CD4-positive, alpha-beta T cell (primary cell): ENCODE measurements at regions not wholly inside any gene's neighbourhood (a gene's known extent, or its start where the extent isn't known, plus 50 kb on each side); places are given as distances from the start of the nearest gene placed in this dataset.

Source experiments
- ATAC-seq: fragments of 200-7000 bp; cut with Tn5 transposase; one replicate; pipeline ENCODE4 v1.10.0; 2022; ENCODE audit warnings: mild to moderate bottlenecking; ENCODE audit not compliant: poor library complexity
- CTCF ChIA-PET: fragments of 350-600 bp; sonication (Branson Sonifier 250); formaldehyde crosslinking; loops from one replicate; lab custom pipeline; 2021; ENCODE audit warnings: antibody characterized with exemption, inconsistent platforms; lab: Charles Lee
- POLR2A ChIA-PET: fragments of 350-600 bp; sonication (Branson Sonifier 250); formaldehyde crosslinking; loops from one replicate; lab custom pipeline; 2021; ENCODE audit warnings: antibody characterized with exemption, inconsistent platforms; lab: Charles Lee
- DNase-seq, 14 experiments: peaks; one replicate each; pipeline ENCODE4 v3.0.0-alpha.2; 2013 to 2020; ENCODE audit warnings: mixed read lengths in 2 of 14
- H3K27ac ChIP-seq, 2 donors: one replicate each; pipeline versions ENCODE4 v1.5.1 to v1.7.0; 2013; ENCODE audit warnings: low read length in 2 of 2, low read depth in 1 of 2, mild to moderate bottlenecking in 1 of 2
- H3K27me3 ChIP-seq, 2 experiments: 1 replicate in 1 of 2; 2 replicates in 1 of 2; pipeline versions ENCODE4 v1.6.1 to v1.7.0; 2013; ENCODE audit warnings: low read length in 2 of 2, control low read depth in 1 of 2, mild to moderate bottlenecking in 1 of 2, moderate library complexity in 1 of 2; ENCODE audit not compliant: insufficient read depth in 2 of 2, control insufficient read depth in 1 of 2
- H3K36me3 ChIP-seq: one replicate; pipeline ENCODE4 v1.6.1; 2013; ENCODE audit warnings: low read length, control low read depth; ENCODE audit not compliant: insufficient read depth
- H3K4me1 ChIP-seq: one replicate; pipeline ENCODE4 v1.6.1; 2013; ENCODE audit warnings: low read length, control low read depth; ENCODE audit not compliant: insufficient read depth
- H3K4me3 ChIP-seq: one replicate; pipeline ENCODE4 v1.5.1; 2013; ENCODE audit warnings: mild to moderate bottlenecking, low read length, moderate library complexity
- H3K9me3 ChIP-seq, 2 experiments: 1 replicate in 1 of 2; 2 replicates in 1 of 2; pipeline versions ENCODE4 v1.6.1 to v1.7.0; 2013; ENCODE audit warnings: low read length in 2 of 2, mild to moderate bottlenecking in 2 of 2, control low read depth in 1 of 2, moderate library complexity in 1 of 2; ENCODE audit not compliant: control insufficient read depth in 1 of 2, insufficient read depth in 1 of 2
- H3K27ac Mint-ChIP-seq: one replicate; pipeline ENCODE4 v1.8.0; 2020; ENCODE audit warnings: mixed read lengths
- H3K27me3 Mint-ChIP-seq: one replicate; pipeline ENCODE4 v1.8.0; 2021; ENCODE audit warnings: mixed read lengths
- H3K36me3 Mint-ChIP-seq: one replicate; pipeline ENCODE4 v1.8.0; 2021; ENCODE audit warnings: low read depth, mixed read lengths
- H3K4me1 Mint-ChIP-seq: one replicate; pipeline ENCODE4 v1.8.0; 2021; ENCODE audit warnings: low read depth, mixed read lengths
- H3K4me3 Mint-ChIP-seq: one replicate; pipeline ENCODE4 v1.8.0; 2020; ENCODE audit warnings: mild to moderate bottlenecking, mixed read lengths
- H3K9me3 Mint-ChIP-seq: one replicate; pipeline ENCODE4 v1.8.0; 2020; ENCODE audit warnings: mixed read lengths
- intact Hi-C, 2 experiments: fragments of 100-400 bp; cut with DNase I in 1 of 2; cut with micrococcal nuclease in 1 of 2; formaldehyde crosslinking; loops; one replicate each; pipeline versions ENCODE4 v1.15.1 to v1.9.0; 2023 to 2025; cut with DNase I, micrococcal nuclease
- TF ChIP-seq, protein P1 (sequence below): fragments of 200-600 bp; IDR thresholded peaks from one replicate; pipeline ENCODE4 v1.8.0; 2022; ENCODE audit warnings: antibody characterized with exemption, mild to moderate bottlenecking

DNA sequence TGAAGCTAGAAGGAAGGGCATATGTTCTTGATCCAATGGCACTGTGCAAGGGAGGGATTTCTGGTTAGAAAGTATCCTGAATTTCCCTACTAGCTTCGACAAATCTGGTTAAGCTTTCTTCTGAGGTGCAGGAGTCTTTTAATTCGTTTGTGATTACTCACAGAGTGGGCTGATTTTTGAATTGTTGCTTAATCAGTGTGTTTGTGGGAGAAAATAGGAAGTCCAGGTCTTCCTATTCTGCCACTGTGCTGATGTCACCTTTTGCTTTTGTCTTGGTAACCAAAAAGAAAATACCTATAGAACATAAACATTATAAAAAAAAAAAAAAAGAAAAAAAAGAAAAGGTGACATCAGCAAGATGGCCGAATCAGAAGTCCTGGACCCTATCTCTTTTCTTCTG, 1008.6 kb downstream of the TSN start:
- TF ChIP-seq, protein P1, sequence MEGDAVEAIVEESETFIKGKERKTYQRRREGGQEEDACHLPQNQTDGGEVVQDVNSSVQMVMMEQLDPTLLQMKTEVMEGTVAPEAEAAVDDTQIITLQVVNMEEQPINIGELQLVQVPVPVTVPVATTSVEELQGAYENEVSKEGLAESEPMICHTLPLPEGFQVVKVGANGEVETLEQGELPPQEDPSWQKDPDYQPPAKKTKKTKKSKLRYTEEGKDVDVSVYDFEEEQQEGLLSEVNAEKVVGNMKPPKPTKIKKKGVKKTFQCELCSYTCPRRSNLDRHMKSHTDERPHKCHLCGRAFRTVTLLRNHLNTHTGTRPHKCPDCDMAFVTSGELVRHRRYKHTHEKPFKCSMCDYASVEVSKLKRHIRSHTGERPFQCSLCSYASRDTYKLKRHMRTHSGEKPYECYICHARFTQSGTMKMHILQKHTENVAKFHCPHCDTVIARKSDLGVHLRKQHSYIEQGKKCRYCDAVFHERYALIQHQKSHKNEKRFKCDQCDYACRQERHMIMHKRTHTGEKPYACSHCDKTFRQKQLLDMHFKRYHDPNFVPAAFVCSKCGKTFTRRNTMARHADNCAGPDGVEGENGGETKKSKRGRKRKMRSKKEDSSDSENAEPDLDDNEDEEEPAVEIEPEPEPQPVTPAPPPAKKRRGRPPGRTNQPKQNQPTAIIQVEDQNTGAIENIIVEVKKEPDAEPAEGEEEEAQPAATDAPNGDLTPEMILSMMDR = no peak
- H3K36me3 Mint-ChIP-seq = no peaks in the 10 kb centered on the region
- H3K36me3 ChIP-seq = no peaks in the 10 kb centered on the region
- DNase-seq (no peak), ATAC-seq (no peak)
- H3K4me3 ChIP-seq = no peak overlapping the region
- peaks cover 21% of the 10 kb centered on the region for H3K9me3 Mint-ChIP-seq
- ChIA-PET CTCF (no interaction called here), POLR2A (no interaction called here)
- H3K27ac Mint-ChIP-seq = no peak overlapping the region
- intact Hi-C loops = no loop called here
- no peak overlapping the region for H3K27ac ChIP-seq
- no peak overlapping the region for H3K4me3 Mint-ChIP-seq
- H3K27me3 Mint-ChIP-seq = no peaks in the 10 kb centered on the region
- peaks cover 0 to 7% of the 10 kb centered on the region in 2 experiments for H3K9me3 ChIP-seq
- no peaks in the 10 kb centered on the region for H3K4me1 ChIP-seq
- H3K4me1 Mint-ChIP-seq = no peaks in the 10 kb centered on the region
- no peaks in the 10 kb centered on the region for H3K27me3 ChIP-seq

DNA sequence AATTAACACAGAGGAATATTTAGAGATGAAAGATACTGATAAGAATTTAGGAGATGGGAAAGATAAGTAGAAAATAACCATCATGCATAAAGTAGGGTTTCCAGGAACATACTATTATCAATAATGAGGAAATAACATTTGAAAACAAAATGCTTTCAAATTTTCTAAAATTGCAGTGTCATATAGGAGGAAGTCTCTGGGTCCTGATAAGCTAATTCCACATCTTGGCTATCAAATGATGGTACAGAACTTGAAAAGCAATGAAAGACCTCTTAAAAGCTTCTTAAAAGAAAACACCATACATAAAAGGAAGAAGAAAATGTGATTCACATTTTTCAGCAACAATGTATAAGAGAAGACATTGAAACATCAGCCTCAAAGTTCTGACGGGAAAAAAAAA, 1024.8 kb downstream of the TSN start:
- no peak for ATAC-seq
- no peak overlapping the region for H3K4me3 ChIP-seq
- Mint-ChIP-seq H3K4me1 (no peaks in the 10 kb centered on the region), H3K36me3 (no peaks in the 10 kb centered on the region), H3K9me3 (peaks cover 17% of the 10 kb centered on the region), H3K4me3 (no peak overlapping the region), H3K27ac (no peak overlapping the region), H3K27me3 (no peaks in the 10 kb centered on the region)
- intact Hi-C loops = no loop called here
- no peaks in the 10 kb centered on the region for H3K27me3 ChIP-seq
- DNase-seq = no peak
- TF ChIP-seq, protein P1 = no peak
- no peaks in the 10 kb centered on the region for H3K36me3 ChIP-seq
- H3K4me1 ChIP-seq = no peaks in the 10 kb centered on the region
- ChIA-PET POLR2A (no interaction called here), CTCF (no interaction called here)
- no peaks in the 10 kb centered on the region for H3K9me3 ChIP-seq
- no peak overlapping the region for H3K27ac ChIP-seq

DNA sequence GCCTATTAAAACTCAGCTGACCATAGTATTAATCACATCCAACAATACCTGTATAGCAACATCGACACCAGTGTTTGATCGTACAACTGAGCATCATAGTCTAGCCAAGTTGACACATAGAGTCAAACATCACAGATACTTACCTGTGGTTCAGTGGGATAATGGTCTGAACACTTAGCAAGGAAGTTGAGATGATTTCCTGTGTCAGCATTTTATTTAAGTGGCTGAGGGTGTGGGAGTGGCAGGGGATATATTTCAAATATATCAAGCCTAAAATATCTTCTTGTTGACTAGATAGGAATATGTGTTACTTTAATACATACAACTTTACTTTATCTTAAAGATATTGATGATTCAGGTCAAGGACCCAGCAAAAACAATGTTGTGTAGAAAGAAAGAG, 1038.6 kb downstream of the TSN start:
- H3K4me3 Mint-ChIP-seq = no peak overlapping the region
- DNase-seq = no peak
- H3K27ac ChIP-seq = no peak overlapping the region
- ATAC-seq = no peak
- peaks cover 0 to 5% of the 10 kb centered on the region in 2 experiments for H3K9me3 ChIP-seq
- intact Hi-C loops = no loop called here
- H3K4me1 Mint-ChIP-seq = no peaks in the 10 kb centered on the region
- no peaks in the 10 kb centered on the region for H3K36me3 Mint-ChIP-seq
- H3K4me1 ChIP-seq = no peaks in the 10 kb centered on the region
- TF ChIP-seq, protein P1 = no peak
- ChIA-PET POLR2A (no interaction called here), CTCF (no interaction called here)
- no peak overlapping the region for H3K27ac Mint-ChIP-seq
- no peaks in the 10 kb centered on the region for H3K27me3 Mint-ChIP-seq
- no peaks in the 10 kb centered on the region for H3K27me3 ChIP-seq
- H3K36me3 ChIP-seq = no peaks in the 10 kb centered on the region
- no peak overlapping the region for H3K4me3 ChIP-seq
- H3K9me3 Mint-ChIP-seq = peaks cover 5% of the 10 kb centered on the region
